ENCODE measurements at regions not wholly inside any gene's neighbourhood (a gene's known extent, or its start where the extent isn't known, plus 50 kb on each side); places are given as distances from the start of the nearest gene placed in this dataset.
A peak's percentile ranks its signal among the peaks of the same experiment; 100 is the strongest.

DNA sequence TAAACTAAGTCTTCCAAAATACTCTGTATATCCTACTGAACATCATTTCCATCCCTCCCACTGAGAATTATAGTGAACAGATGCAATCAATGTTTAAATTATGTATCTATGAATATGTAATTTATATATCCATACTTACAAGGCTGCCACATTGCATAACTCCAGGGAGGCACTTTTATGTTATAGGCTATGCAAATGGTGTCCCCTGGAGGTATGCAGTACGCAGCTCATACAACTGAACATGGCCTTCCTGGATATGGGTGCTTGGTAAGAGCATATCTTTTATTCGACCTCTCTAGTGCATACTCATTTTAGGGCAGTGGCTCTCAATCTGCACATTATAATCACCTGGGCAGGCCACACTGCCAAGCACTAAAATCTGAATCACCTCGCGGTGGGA is 127.3 kb downstream of the BANF2 start:
- H3K4me2 ChIP-seq (ENCODE audit: low read depth, low read length), result no peak overlapping the region
- H3K27me3 ChIP-seq (ENCODE audit: control insufficient read depth in 1 of 2, insufficient read depth in 2 of 2, low read length in 2 of 2), result no peaks in the 10 kb centered on the region; a peak in 2 of 5 replicates
- H4K20me1 ChIP-seq (ENCODE audit: insufficient read depth, low read length), result no peaks in the 10 kb centered on the region
- H2AFZ ChIP-seq (ENCODE audit: low read length), result no peak overlapping the region
- 72% methylated on average over 4 of the region's 4 CpGs for WGBS (ENCODE audit: low lambda C conversion rate)
- H3K79me2 ChIP-seq (ENCODE audit: insufficient read depth, low read length), result no peaks in the 10 kb centered on the region
- in situ Hi-C loops (cut with HindIII; ENCODE audit: extremely low pct_ligation_motif_present, low pct_unique_long_range_greater_than_20kb), result no loop called here
- FAIRE-seq (no peak), ATAC-seq (no peak), DNase-seq (ENCODE audit: low spot score) (no peak)
- POLR2A ChIA-PET, result interaction anchor here (1.2 to 5.7 kb wide), 4 partner anchors 32 to 145 kb away, joined by 4 to 60 read pairs (median 8); partner anchors contain the start of gene RRBP1
- BruUV-seq (replicated peaks), result no TSS peak
- H3K9ac ChIP-seq (ENCODE audit: insufficient read depth, low read depth, low read length), result no peak overlapping the region
- H3K4me3 ChIP-seq (replicated peaks in 1 of 3; ENCODE audit: insufficient read depth in 1 of 3, low read depth in 2 of 3, low read length in 3 of 3), result no peak overlapping the region; a peak in 1 of 6 replicates
- TF ChIP-seq ZNF616 (CRISPR knock-in tag; IDR thresholded peaks at IDR 0.05; ENCODE audit: low read depth) (no peak), ZNF546 (CRISPR knock-in tag; conservative IDR thresholded peaks at IDR 0.05) (0 out of 2 replicates have a peak, but pooled peaks have one; percentile 13), ZFY (CRISPR knock-in tag; IDR thresholded peaks at IDR 0.05) (no peak), ZNF605 (CRISPR knock-in tag; IDR thresholded peaks at IDR 0.05) (0 out of 2 replicates have a peak, but pooled peaks have one; percentile 7), SMYD3 (CRISPR knock-in tag; IDR thresholded peaks at IDR 0.05) (no peak), ZNF792 (CRISPR knock-in tag; IDR thresholded peaks at IDR 0.05) (no peak)
- TF ChIP-seq, protein P1, sequence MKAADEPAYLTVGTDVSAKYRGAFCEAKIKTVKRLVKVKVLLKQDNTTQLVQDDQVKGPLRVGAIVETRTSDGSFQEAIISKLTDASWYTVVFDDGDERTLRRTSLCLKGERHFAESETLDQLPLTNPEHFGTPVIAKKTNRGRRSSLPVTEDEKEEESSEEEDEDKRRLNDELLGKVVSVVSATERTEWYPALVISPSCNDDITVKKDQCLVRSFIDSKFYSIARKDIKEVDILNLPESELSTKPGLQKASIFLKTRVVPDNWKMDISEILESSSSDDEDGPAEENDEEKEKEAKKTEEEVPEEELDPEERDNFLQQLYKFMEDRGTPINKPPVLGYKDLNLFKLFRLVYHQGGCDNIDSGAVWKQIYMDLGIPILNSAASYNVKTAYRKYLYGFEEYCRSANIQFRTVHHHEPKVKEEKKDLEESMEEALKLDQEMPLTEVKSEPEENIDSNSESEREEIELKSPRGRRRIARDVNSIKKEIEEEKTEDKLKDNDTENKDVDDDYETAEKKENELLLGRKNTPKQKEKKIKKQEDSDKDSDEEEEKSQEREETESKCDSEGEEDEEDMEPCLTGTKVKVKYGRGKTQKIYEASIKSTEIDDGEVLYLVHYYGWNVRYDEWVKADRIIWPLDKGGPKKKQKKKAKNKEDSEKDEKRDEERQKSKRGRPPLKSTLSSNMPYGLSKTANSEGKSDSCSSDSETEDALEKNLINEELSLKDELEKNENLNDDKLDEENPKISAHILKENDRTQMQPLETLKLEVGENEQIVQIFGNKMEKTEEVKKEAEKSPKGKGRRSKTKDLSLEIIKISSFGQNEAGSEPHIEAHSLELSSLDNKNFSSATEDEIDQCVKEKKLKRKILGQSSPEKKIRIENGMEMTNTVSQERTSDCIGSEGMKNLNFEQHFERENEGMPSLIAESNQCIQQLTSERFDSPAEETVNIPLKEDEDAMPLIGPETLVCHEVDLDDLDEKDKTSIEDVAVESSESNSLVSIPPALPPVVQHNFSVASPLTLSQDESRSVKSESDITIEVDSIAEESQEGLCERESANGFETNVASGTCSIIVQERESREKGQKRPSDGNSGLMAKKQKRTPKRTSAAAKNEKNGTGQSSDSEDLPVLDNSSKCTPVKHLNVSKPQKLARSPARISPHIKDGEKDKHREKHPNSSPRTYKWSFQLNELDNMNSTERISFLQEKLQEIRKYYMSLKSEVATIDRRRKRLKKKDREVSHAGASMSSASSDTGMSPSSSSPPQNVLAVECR (CRISPR knock-in tag; IDR thresholded peaks at IDR 0.05; ENCODE audit: borderline replicate concordance), result peak; percentile 11; the same call in 1 of the 2 replicates
- peaks cover 81% of the 10 kb centered on the region for H3K4me1 ChIP-seq (ENCODE audit: insufficient read depth, low read length)
- H3K9me3 ChIP-seq (ENCODE audit: low read length), result no peaks in the 10 kb centered on the region
- CTCF ChIA-PET (ENCODE audit: low intra/inter-chr PET ratio, low total read pairs), result no interaction called here
- intact Hi-C loops (cut with micrococcal nuclease; ENCODE audit: unreplicated experiment), result loop anchor here (1.0 to 5.0 kb wide), 2 partner anchors 70 to 105 kb away; no protein-coding TSS in a partner anchor
- no peak overlapping the region for H3K27ac ChIP-seq (ENCODE audit: extremely low read length, insufficient read depth, low read length)
- H3K36me3 ChIP-seq (replicated peaks in 1 of 2; ENCODE audit: control insufficient read depth in 1 of 2, insufficient read depth in 2 of 2, low read length in 2 of 2), result no peaks in the 10 kb centered on the region

All from HepG2 (cell line).